ENCODE measurements at regions not wholly inside any gene's neighbourhood (a gene's known extent, or its start where the extent isn't known, plus 50 kb on each side); places are given as distances from the start of the nearest gene placed in this dataset.

DNA sequence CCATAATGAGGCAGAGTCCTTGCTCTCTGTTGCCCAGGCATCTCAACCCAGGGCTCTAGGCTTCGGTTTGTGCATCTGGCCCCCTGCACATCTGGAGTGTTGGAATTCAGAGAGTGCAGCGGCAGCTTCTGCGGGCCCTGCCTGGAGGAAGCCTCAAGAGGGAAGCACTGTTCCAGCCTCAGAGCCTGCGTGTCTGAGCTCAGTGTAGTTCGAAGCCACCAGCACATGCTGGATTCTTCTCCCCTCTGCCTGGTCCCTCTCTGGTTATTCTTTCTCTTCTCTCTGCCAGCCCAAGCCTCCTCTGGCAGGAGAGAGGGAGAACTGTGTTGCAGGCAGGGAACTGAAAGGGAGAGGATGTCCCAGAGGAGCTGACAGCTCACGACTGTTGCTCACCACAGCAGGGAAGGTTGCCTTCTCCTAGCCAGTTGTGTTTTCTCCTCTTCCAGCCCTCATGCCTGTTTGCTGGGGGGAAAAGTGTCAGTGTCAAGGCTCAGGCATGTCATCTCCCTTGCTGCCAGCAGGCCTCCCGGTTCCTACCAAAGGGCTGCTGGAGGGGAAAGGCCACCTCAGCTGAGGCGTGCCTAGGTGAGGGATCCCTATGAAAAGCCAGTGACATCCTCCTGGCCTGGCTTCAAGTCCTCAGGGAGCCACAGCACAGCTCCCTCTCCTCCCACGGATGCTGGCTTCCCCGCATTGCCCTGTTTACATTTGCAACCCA, 126.0 kb upstream of the LRFN2 start:
- ChIA-PET POLR2A (no interaction called here), CTCF (no interaction called here), RAD21 (ENCODE audit: low non-redundant PET in 1 of 2, low total read pairs in 2 of 2, uncharacterized antibody in 2 of 2, unreplicated experiment in 2 of 2) (no interaction called here)
- H3K9ac ChIP-seq (ENCODE audit: low read length): no peak overlapping the region
- TF ChIP-seq RAD21 (IDR thresholded peaks at IDR 0.05; ENCODE audit: low read depth) (0 out of 2 replicates have a peak, but pooled peaks have one; percentile 7), YY1 (IDR thresholded peaks at IDR 0.05; ENCODE audit: extremely low read depth, insufficient replicate concordance, low read depth, low read length) (no peak)
- TF ChIP-seq, protein P1, sequence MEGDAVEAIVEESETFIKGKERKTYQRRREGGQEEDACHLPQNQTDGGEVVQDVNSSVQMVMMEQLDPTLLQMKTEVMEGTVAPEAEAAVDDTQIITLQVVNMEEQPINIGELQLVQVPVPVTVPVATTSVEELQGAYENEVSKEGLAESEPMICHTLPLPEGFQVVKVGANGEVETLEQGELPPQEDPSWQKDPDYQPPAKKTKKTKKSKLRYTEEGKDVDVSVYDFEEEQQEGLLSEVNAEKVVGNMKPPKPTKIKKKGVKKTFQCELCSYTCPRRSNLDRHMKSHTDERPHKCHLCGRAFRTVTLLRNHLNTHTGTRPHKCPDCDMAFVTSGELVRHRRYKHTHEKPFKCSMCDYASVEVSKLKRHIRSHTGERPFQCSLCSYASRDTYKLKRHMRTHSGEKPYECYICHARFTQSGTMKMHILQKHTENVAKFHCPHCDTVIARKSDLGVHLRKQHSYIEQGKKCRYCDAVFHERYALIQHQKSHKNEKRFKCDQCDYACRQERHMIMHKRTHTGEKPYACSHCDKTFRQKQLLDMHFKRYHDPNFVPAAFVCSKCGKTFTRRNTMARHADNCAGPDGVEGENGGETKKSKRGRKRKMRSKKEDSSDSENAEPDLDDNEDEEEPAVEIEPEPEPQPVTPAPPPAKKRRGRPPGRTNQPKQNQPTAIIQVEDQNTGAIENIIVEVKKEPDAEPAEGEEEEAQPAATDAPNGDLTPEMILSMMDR (IDR thresholded peaks at IDR 0.05 in 2 of 3, conservative IDR thresholded peaks at IDR 0.05 in 1 of 3; ENCODE audit: borderline replicate concordance in 1 of 3, insufficient read depth in 1 of 3, low read depth in 2 of 3, low read length in 2 of 3): 0 out of 6 replicates have a peak, but pooled peaks of 1 of the 3 experiments have one; percentile 1
- H3K9me2 ChIP-seq (ENCODE audit: insufficient read depth): no peaks in the 10 kb centered on the region
- no peaks in the 10 kb centered on the region for H3K36me3 ChIP-seq (ENCODE audit: control insufficient read depth in 1 of 2, insufficient read depth in 2 of 2, low read length in 2 of 2)
- no peak overlapping the region for H2AFZ ChIP-seq (ENCODE audit: low read depth, low read length, poor library complexity, severe bottlenecking)
- H3K4me2 ChIP-seq (ENCODE audit: low read length): no peak overlapping the region
- no peaks in the 10 kb centered on the region for H3K79me2 ChIP-seq (ENCODE audit: insufficient read depth, low read length)
- no peaks in the 10 kb centered on the region for H3K4me1 ChIP-seq (ENCODE audit: control insufficient read depth in 1 of 2, insufficient read depth in 2 of 2, low read length in 2 of 2)
- no peak overlapping the region for H3K27ac ChIP-seq (ENCODE audit: low read depth, low read length)
- no peak for DNase-seq (ENCODE audit: low read depth, low spot score)
- intact Hi-C loops (cut with micrococcal nuclease): no loop called here
- H3K9me3 ChIP-seq (ENCODE audit: control insufficient read depth in 1 of 2, insufficient read depth in 1 of 2, low read depth in 1 of 2, low read length in 2 of 2): no peaks in the 10 kb centered on the region
- no peak; the same call in 1 of the 2 replicates for ATAC-seq
- peaks cover 12% of the 10 kb centered on the region; the same call in 1 of the 2 replicates for H3K27me3 ChIP-seq (ENCODE audit: insufficient read depth, low read length)
- no peaks in the 10 kb centered on the region for H4K20me1 ChIP-seq (ENCODE audit: insufficient read depth)
- no TSS peak for BruUV-seq (replicated peaks)
- H3K4me3 ChIP-seq (replicated peaks in 1 of 2; ENCODE audit: low read depth in 1 of 2, low read length in 2 of 2): no peak overlapping the region

DNA sequence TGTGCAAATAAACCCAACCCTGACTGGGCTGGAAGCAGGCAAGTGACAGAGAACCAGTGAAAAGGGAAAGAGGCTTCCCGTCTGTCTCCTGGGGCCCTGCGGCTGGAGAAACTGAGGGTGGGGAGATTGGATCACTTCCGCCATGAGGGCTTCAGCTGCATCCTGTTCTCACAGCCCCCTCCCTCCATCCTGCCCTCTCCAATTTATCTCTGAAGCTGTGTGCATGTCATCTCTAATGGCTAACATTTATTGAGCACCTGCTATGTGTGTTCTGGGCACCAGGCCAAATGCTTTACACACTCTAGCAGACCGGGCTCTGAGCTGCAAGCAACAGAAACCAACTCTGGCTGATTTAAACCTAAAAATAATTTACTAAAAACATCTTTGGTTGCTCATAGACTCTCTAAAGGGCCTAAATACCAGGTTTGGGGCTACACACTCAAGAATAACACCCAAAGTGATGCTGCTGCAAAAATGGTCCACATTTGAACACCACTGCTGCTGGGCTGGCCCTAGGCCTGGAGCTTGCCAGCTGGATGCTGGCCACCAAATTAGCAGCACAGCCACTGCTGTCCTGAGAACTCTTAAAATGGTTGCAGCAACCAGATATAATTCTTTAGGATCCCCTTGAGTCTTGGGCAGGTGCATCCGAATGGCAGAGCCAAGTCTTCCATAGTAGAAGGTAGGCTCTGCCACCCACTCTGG, 123.6 kb upstream of the LRFN2 start:
- H3K9me2 ChIP-seq (ENCODE audit: insufficient read depth): no peaks in the 10 kb centered on the region
- ATAC-seq: no peak
- no peaks in the 10 kb centered on the region for H3K9me3 ChIP-seq (ENCODE audit: control insufficient read depth in 1 of 2, insufficient read depth in 1 of 2, low read depth in 1 of 2, low read length in 2 of 2)
- no peak overlapping the region for H3K27ac ChIP-seq (ENCODE audit: low read depth, low read length)
- BruUV-seq (replicated peaks): no TSS peak
- no peak overlapping the region for H3K4me3 ChIP-seq (replicated peaks in 1 of 2; ENCODE audit: low read depth in 1 of 2, low read length in 2 of 2)
- H3K4me2 ChIP-seq (ENCODE audit: low read length): no peak overlapping the region
- intact Hi-C loops (cut with micrococcal nuclease): no loop called here
- RAD21 ChIA-PET (ENCODE audit: low non-redundant PET in 1 of 2, low total read pairs in 2 of 2, uncharacterized antibody in 2 of 2, unreplicated experiment in 2 of 2): no interaction called here
- no peak for DNase-seq (ENCODE audit: low read depth, low spot score)
- CTCF ChIA-PET: no interaction called here
- POLR2A ChIA-PET: no interaction called here
- H3K36me3 ChIP-seq (ENCODE audit: control insufficient read depth in 1 of 2, insufficient read depth in 2 of 2, low read length in 2 of 2): no peaks in the 10 kb centered on the region
- H3K9ac ChIP-seq (ENCODE audit: low read length): no peak overlapping the region
- H3K79me2 ChIP-seq (ENCODE audit: insufficient read depth, low read length): no peaks in the 10 kb centered on the region
- H4K20me1 ChIP-seq (ENCODE audit: insufficient read depth): no peaks in the 10 kb centered on the region
- no peak overlapping the region for H2AFZ ChIP-seq (ENCODE audit: low read depth, low read length, poor library complexity, severe bottlenecking)
- H3K4me1 ChIP-seq (ENCODE audit: control insufficient read depth in 1 of 2, insufficient read depth in 2 of 2, low read length in 2 of 2): no peaks in the 10 kb centered on the region
- H3K27me3 ChIP-seq (ENCODE audit: insufficient read depth, low read length): peaks cover 26% of the 10 kb centered on the region; the same call in 1 of the 2 replicates
- TF ChIP-seq EGR1 (IDR thresholded peaks at IDR 0.05; ENCODE audit: low read depth): no peak
- no peak for TF ChIP-seq SRF (IDR thresholded peaks at IDR 0.05; ENCODE audit: low read depth)
- TF ChIP-seq ELF1 (IDR thresholded peaks at IDR 0.05; ENCODE audit: borderline replicate concordance, low read depth): no peak
- TF ChIP-seq, protein P2, sequence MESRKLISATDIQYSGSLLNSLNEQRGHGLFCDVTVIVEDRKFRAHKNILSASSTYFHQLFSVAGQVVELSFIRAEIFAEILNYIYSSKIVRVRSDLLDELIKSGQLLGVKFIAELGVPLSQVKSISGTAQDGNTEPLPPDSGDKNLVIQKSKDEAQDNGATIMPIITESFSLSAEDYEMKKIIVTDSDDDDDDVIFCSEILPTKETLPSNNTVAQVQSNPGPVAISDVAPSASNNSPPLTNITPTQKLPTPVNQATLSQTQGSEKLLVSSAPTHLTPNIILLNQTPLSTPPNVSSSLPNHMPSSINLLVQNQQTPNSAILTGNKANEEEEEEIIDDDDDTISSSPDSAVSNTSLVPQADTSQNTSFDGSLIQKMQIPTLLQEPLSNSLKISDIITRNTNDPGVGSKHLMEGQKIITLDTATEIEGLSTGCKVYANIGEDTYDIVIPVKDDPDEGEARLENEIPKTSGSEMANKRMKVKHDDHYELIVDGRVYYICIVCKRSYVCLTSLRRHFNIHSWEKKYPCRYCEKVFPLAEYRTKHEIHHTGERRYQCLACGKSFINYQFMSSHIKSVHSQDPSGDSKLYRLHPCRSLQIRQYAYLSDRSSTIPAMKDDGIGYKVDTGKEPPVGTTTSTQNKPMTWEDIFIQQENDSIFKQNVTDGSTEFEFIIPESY (IDR thresholded peaks at IDR 0.05; ENCODE audit: extremely low read depth, insufficient replicate concordance, low read length): no peak
- TF ChIP-seq, protein P1 (IDR thresholded peaks at IDR 0.05 in 2 of 3, conservative IDR thresholded peaks at IDR 0.05 in 1 of 3; ENCODE audit: borderline replicate concordance in 1 of 3, insufficient read depth in 1 of 3, low read depth in 2 of 3, low read length in 2 of 3): no peak
- no peak for TF ChIP-seq EZH2phosphoT487 (IDR thresholded peaks at IDR 0.05; ENCODE audit: borderline replicate concordance)
- TF ChIP-seq, protein P3, sequence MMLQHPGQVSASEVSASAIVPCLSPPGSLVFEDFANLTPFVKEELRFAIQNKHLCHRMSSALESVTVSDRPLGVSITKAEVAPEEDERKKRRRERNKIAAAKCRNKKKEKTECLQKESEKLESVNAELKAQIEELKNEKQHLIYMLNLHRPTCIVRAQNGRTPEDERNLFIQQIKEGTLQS (IDR thresholded peaks at IDR 0.05): no peak
- no peak for TF ChIP-seq SP1 (IDR thresholded peaks at IDR 0.05; ENCODE audit: low read depth)

Data from HCT116 (cell line).